ENCODE measurements at regions not wholly inside any gene's neighbourhood (a gene's known extent, or its start where the extent isn't known, plus 50 kb on each side); places are given as distances from the start of the nearest gene placed in this dataset.
A peak's percentile ranks its signal among the peaks of the same experiment; 100 is the strongest.

GRCh38 chr4:14916554-14917297, 85.6 kb upstream of the CPEB2 start:
- no peaks in the 10 kb centered on the region for H3K9me3 ChIP-seq (ENCODE audit: control insufficient read depth, insufficient read depth, low read length)
- H3K4me3 ChIP-seq (ENCODE audit: low read length): no peak overlapping the region
- Mint-ChIP-seq H3K9me3 (no peaks in the 10 kb centered on the region), H3K4me3 (no peak overlapping the region), H3K36me3 (no peaks in the 10 kb centered on the region), H3K27ac (no peak overlapping the region), H3K4me1 (peaks cover 0 to 5% of the 10 kb centered on the region in 2 donors), H3K27me3 (ENCODE audit: low read depth in 2 of 2) (peaks cover 0 to 3% of the 10 kb centered on the region in 2 donors)
- H3K27me3 ChIP-seq (ENCODE audit: control insufficient read depth, insufficient read depth, low read length): no peaks in the 10 kb centered on the region
- ATAC-seq (no peak), DNase-seq (no peak)
- intact Hi-C loops (cut with micrococcal nuclease): no loop called here
- no peaks in the 10 kb centered on the region for H3K36me3 ChIP-seq (ENCODE audit: control insufficient read depth, insufficient read depth, low read length)
- H3K4me1 ChIP-seq (ENCODE audit: control insufficient read depth, insufficient read depth, low read length): no peaks in the 10 kb centered on the region
- H3K27ac ChIP-seq (ENCODE audit: low read length): no peak overlapping the region
- TF ChIP-seq CTCF (IDR thresholded peaks at IDR 0.05): no peak
- WGBS (ENCODE audit: insufficient coverage): 76% methylated on average over 7 of the region's 7 CpGs

- Mint-ChIP-seq H3K27me3 (ENCODE audit: low read depth in 2 of 2) (peaks cover 0 to 3% of the 10 kb centered on the region in 2 donors), H3K27ac (no peak overlapping the region), H3K4me1 (peaks cover 0 to 5% of the 10 kb centered on the region in 2 donors), H3K36me3 (no peaks in the 10 kb centered on the region), H3K9me3 (no peaks in the 10 kb centered on the region), H3K4me3 (no peak overlapping the region)
- TF ChIP-seq CTCF (IDR thresholded peaks at IDR 0.05): no peak
- Histone ChIP-seq H3K27ac (ENCODE audit: low read length) (no peak overlapping the region), H3K9me3 (ENCODE audit: control insufficient read depth, insufficient read depth, low read length) (no peaks in the 10 kb centered on the region), H3K4me3 (ENCODE audit: low read length) (no peak overlapping the region), H3K36me3 (ENCODE audit: control insufficient read depth, insufficient read depth, low read length) (no peaks in the 10 kb centered on the region), H3K27me3 (ENCODE audit: control insufficient read depth, insufficient read depth, low read length) (no peaks in the 10 kb centered on the region), H3K4me1 (ENCODE audit: control insufficient read depth, insufficient read depth, low read length) (no peaks in the 10 kb centered on the region)
- WGBS (ENCODE audit: insufficient coverage): 95% methylated on average over 1 of the region's 1 CpG
- DNase-seq (no peak), ATAC-seq (no peak)
- intact Hi-C loops (cut with micrococcal nuclease): no loop called here
Measured at GRCh38 chr4:14917298-14917633, 85.0 kb upstream of the CPEB2 start.

- Mint-ChIP-seq H3K27me3 (ENCODE audit: low read depth in 2 of 2) (peaks cover 0 to 3% of the 10 kb centered on the region in 2 donors), H3K4me1 (peaks cover 0 to 5% of the 10 kb centered on the region in 2 donors), H3K9me3 (no peaks in the 10 kb centered on the region), H3K36me3 (no peaks in the 10 kb centered on the region), H3K4me3 (no peak overlapping the region), H3K27ac (no peak overlapping the region)
- intact Hi-C loops (cut with micrococcal nuclease): no loop called here
- TF ChIP-seq CTCF (IDR thresholded peaks at IDR 0.05): no peak
- H3K4me1 ChIP-seq (ENCODE audit: control insufficient read depth, insufficient read depth, low read length): no peaks in the 10 kb centered on the region
- H3K4me3 ChIP-seq (ENCODE audit: low read length): no peak overlapping the region
- DNase-seq: no peak
- H3K27me3 ChIP-seq (ENCODE audit: control insufficient read depth, insufficient read depth, low read length): no peaks in the 10 kb centered on the region
- H3K36me3 ChIP-seq (ENCODE audit: control insufficient read depth, insufficient read depth, low read length): no peaks in the 10 kb centered on the region
- 94% methylated on average over 4 of the region's 4 CpGs for WGBS (ENCODE audit: insufficient coverage)
- H3K9me3 ChIP-seq (ENCODE audit: control insufficient read depth, insufficient read depth, low read length): no peaks in the 10 kb centered on the region
- no peak for ATAC-seq
- no peak overlapping the region for H3K27ac ChIP-seq (ENCODE audit: low read length)
Measured at GRCh38 chr4:14918336-14918735, 83.9 kb upstream of the CPEB2 start.

- no peaks in the 10 kb centered on the region for H3K4me1 ChIP-seq (ENCODE audit: control insufficient read depth, insufficient read depth, low read length)
- H3K27ac Mint-ChIP-seq: no peak overlapping the region
- DNase-seq (no peak), ATAC-seq (peak in 1 of 3 donors; percentile 9)
- H3K4me1 Mint-ChIP-seq: peaks cover 0 to 5% of the 10 kb centered on the region in 2 donors
- H3K27me3 Mint-ChIP-seq (ENCODE audit: low read depth in 2 of 2): peaks cover 0 to 3% of the 10 kb centered on the region in 2 donors
- intact Hi-C loops (cut with micrococcal nuclease): no loop called here
- no peak overlapping the region for H3K4me3 ChIP-seq (ENCODE audit: low read length)
- H3K36me3 ChIP-seq (ENCODE audit: control insufficient read depth, insufficient read depth, low read length): no peaks in the 10 kb centered on the region
- H3K36me3 Mint-ChIP-seq: no peaks in the 10 kb centered on the region
- H3K4me3 Mint-ChIP-seq: no peak overlapping the region
- no peaks in the 10 kb centered on the region for H3K9me3 ChIP-seq (ENCODE audit: control insufficient read depth, insufficient read depth, low read length)
- no peaks in the 10 kb centered on the region for H3K27me3 ChIP-seq (ENCODE audit: control insufficient read depth, insufficient read depth, low read length)
- H3K9me3 Mint-ChIP-seq: no peaks in the 10 kb centered on the region
- no peak for TF ChIP-seq CTCF (IDR thresholded peaks at IDR 0.05)
- WGBS (ENCODE audit: insufficient coverage): 95% methylated on average over 7 of the region's 7 CpGs
- no peak overlapping the region for H3K27ac ChIP-seq (ENCODE audit: low read length)
Measured at GRCh38 chr4:14919785-14920184, 82.5 kb upstream of the CPEB2 start.

Measured in natural killer cell (primary cell).